HepG2 (cell line): ENCODE measurements at regions not wholly inside any gene's neighbourhood (a gene's known extent, or its start where the extent isn't known, plus 50 kb on each side); places are given as distances from the start of the nearest gene placed in this dataset.
A peak's percentile ranks its signal among the peaks of the same experiment; 100 is the strongest.

Experiments used
- ATAC-seq: fragments of 200-7000 bp; cut with Tn5 transposase; 3 replicates; pipeline ENCODE4 v1.9.1; 2020; ENCODE audit warnings: mild to moderate bottlenecking, moderate library complexity
- BruUV-seq: library from RNA; stranded (reverse); fragments of 400-500 nt; replicated peaks from 2 replicates; lab custom pipeline; 2021; lab: Mats Ljungman, UMichigan
- CTCF ChIA-PET: fragments of 300-600 bp; formaldehyde crosslinking; extraction: SDS; loops from one replicate; lab custom pipeline; 2021; ENCODE audit warnings: low total read pairs, inconsistent platforms, low intra/inter-chr PET ratio; lab: Yijun Ruan, JAX
- POLR2A ChIA-PET: fragments of 350-600 bp; sonication (Branson Sonifier 250); formaldehyde crosslinking; loops from one replicate; lab custom pipeline; 2020; ENCODE audit warnings: antibody characterized with exemption, inconsistent platforms; lab: Yijun Ruan, JAX
- DNase-seq: peaks from one replicate; pipeline ENCODE4 v3.0.0-alpha.2; 2015; ENCODE audit warnings: low spot score
- FAIRE-seq: peaks from 3 replicates; lab custom pipeline; 2011; peaks lifted over from hg19 to GRCh38; lab: Jason Lieb, UNC
- H2AFZ ChIP-seq: one replicate; pipeline ENCODE4 v1.6.1; 2011; ENCODE audit warnings: low read length, inconsistent platforms
- H3K27ac ChIP-seq: fragments of 300-600 bp; 3 replicates; pipeline ENCODE4 v1.8.0; 2011; ENCODE audit warnings: mixed run types, mild to moderate bottlenecking, mixed read lengths, low read length, inconsistent platforms; ENCODE audit not compliant: insufficient read depth; ENCODE audit errors: extremely low read length
- H3K27me3 ChIP-seq, 2 experiments: fragments of 200-600 bp in 1 of 2; 2 replicates in 1 of 2; 3 replicates in 1 of 2; pipeline versions ENCODE4 v1.6.0 to v1.8.0; 2011; ENCODE audit warnings: low read length in 2 of 2, mild to moderate bottlenecking in 2 of 2, moderate library complexity in 2 of 2, inconsistent platforms in 1 of 2; ENCODE audit not compliant: insufficient read depth in 2 of 2, control insufficient read depth in 1 of 2
- H3K36me3 ChIP-seq, 2 experiments: fragments of 200-600 bp in 1 of 2; replicated peaks in 1 of 2; 2 replicates in 1 of 2; 3 replicates in 1 of 2; pipeline versions ENCODE4 v1.5.1 to v1.8.0; 2011; ENCODE audit warnings: low read length in 2 of 2, inconsistent platforms in 1 of 2; ENCODE audit not compliant: insufficient read depth in 2 of 2, control insufficient read depth in 1 of 2
- H3K4me1 ChIP-seq: 2 replicates; pipeline ENCODE4 v1.5.1; 2012; ENCODE audit warnings: low read length, inconsistent platforms; ENCODE audit not compliant: insufficient read depth
- H3K4me2 ChIP-seq: 2 replicates; pipeline ENCODE4 v1.6.0; 2011; ENCODE audit warnings: low read depth, low read length, inconsistent platforms
- H3K4me3 ChIP-seq, 3 experiments: fragments of 200-600 bp in 1 of 3; sonication (generic), shearing (Covaris generic) in 1 of 3; replicated peaks in 1 of 3; 2 replicates each; pipeline ENCODE4 v1.5.1; 2011 to 2016; ENCODE audit warnings: low read length in 3 of 3, inconsistent platforms in 2 of 3, low read depth in 2 of 3, mild to moderate bottlenecking in 2 of 3, control low read depth in 1 of 3, mixed read lengths in 1 of 3; ENCODE audit not compliant: insufficient read depth in 1 of 3
- H3K79me2 ChIP-seq: one replicate; pipeline ENCODE4 v1.6.1; 2011; ENCODE audit warnings: low read length, inconsistent platforms; ENCODE audit not compliant: insufficient read depth
- H3K9ac ChIP-seq: 2 replicates; pipeline ENCODE4 v1.6.0; 2011; ENCODE audit warnings: mild to moderate bottlenecking, low read depth, low read length, inconsistent platforms; ENCODE audit not compliant: insufficient read depth
- H3K9me3 ChIP-seq: 2 replicates; pipeline ENCODE4 v1.5.1; 2012; ENCODE audit warnings: mild to moderate bottlenecking, low read length
- H4K20me1 ChIP-seq: 2 replicates; pipeline ENCODE4 v1.6.0; 2011; ENCODE audit warnings: inconsistent platforms, mild to moderate bottlenecking, low read length, moderate library complexity; ENCODE audit not compliant: insufficient read depth
- ARID4A ChIP-seq: sonication (generic); formaldehyde crosslinking; IDR thresholded peaks from 2 replicates; pipeline ENCODE4 v1.5.0; 2020; ENCODE audit warnings: mild to moderate bottlenecking, missing genetic modification reagents, borderline replicate concordance
- BRD4 ChIP-seq: sonication (generic); formaldehyde crosslinking; IDR thresholded peaks from 2 replicates; pipeline ENCODE4 v1.4.0; 2020; ENCODE audit warnings: missing genetic modification reagents
- CEBPG ChIP-seq: IDR thresholded peaks from 2 replicates; pipeline ENCODE4 v1.6.1; 2016
- CENPBD1 ChIP-seq: sonication (generic); formaldehyde crosslinking; IDR thresholded peaks from 2 replicates; pipeline ENCODE4 v1.8.0; 2022; ENCODE audit warnings: missing genetic modification reagents, low read depth, mild to moderate bottlenecking, borderline replicate concordance
- CHCHD3 ChIP-seq: sonication (generic); formaldehyde crosslinking; IDR thresholded peaks from 2 replicates; pipeline ENCODE4 v1.8.0; 2022; ENCODE audit warnings: mild to moderate bottlenecking, missing genetic modification reagents, moderate library complexity
- CREB1 ChIP-seq, 2 experiments: fragments of 450-650 bp in 1 of 2; IDR thresholded peaks; 2 replicates each; pipeline ENCODE4 v1.6.1; 2016 to 2017; ENCODE audit warnings: control low read depth in 1 of 2, mild to moderate bottlenecking in 1 of 2, missing compliant biosample characterization in 1 of 2, missing genetic modification characterization in 1 of 2
- FOXJ3 ChIP-seq: sonication (generic); formaldehyde crosslinking; IDR thresholded peaks from 2 replicates; pipeline ENCODE4 v1.4.0; 2020; ENCODE audit warnings: missing genetic modification reagents, mild to moderate bottlenecking, borderline replicate concordance
- HNF4A ChIP-seq: sonication (generic); formaldehyde crosslinking; IDR thresholded peaks from 2 replicates; pipeline ENCODE4 v1.4.0; 2020; ENCODE audit warnings: missing genetic modification reagents
- MAX ChIP-seq: IDR thresholded peaks from 2 replicates; pipeline ENCODE4 v1.6.1; 2012; ENCODE audit warnings: inconsistent platforms
- MED8 ChIP-seq: sonication (generic); formaldehyde crosslinking; IDR thresholded peaks from 2 replicates; pipeline ENCODE4 v1.8.1; 2023; ENCODE audit warnings: mild to moderate bottlenecking, missing genetic modification reagents; ENCODE audit not compliant: insufficient replicate concordance
- SALL1 ChIP-seq: sonication (generic); formaldehyde crosslinking; IDR thresholded peaks from 2 replicates; pipeline ENCODE4 v1.8.0; 2022; ENCODE audit warnings: mild to moderate bottlenecking, missing genetic modification reagents
- SMAD3 ChIP-seq: sonication (generic); formaldehyde crosslinking; IDR thresholded peaks from 2 replicates; pipeline ENCODE4 v1.4.0; 2020; ENCODE audit warnings: missing genetic modification reagents
- SOX6 ChIP-seq, 2 experiments: fragments of 450-650 bp in 1 of 2; sonication (generic) in 1 of 2; formaldehyde crosslinking in 1 of 2; IDR thresholded peaks; 2 replicates each; pipeline versions ENCODE4 v1.4.0 to v1.6.1; 2017 to 2020; ENCODE audit warnings: antibody characterized with exemption in 1 of 2, mild to moderate bottlenecking in 1 of 2, missing genetic modification reagents in 1 of 2
- TEAD3 ChIP-seq: optimal IDR thresholded peaks from 2 replicates; pipeline ENCODE3; 2016; ENCODE audit warnings: borderline replicate concordance
- ZMYM2 ChIP-seq: sonication (generic); formaldehyde crosslinking; IDR thresholded peaks from 2 replicates; pipeline ENCODE4 v1.8.0; 2022; ENCODE audit warnings: mild to moderate bottlenecking, missing genetic modification reagents
- ZNF263 ChIP-seq: sonication (generic); formaldehyde crosslinking; IDR thresholded peaks from 2 replicates; pipeline ENCODE4 v1.4.0; 2020; ENCODE audit warnings: missing genetic modification reagents
- ZNF614 ChIP-seq: IDR thresholded peaks from 2 replicates; pipeline ENCODE4 v1.6.1; 2018; ENCODE audit warnings: missing biosample characterization, missing genetic modification reagents, inconsistent platforms, borderline replicate concordance
- ZNF670 ChIP-seq: sonication (generic); formaldehyde crosslinking; IDR thresholded peaks from 2 replicates; pipeline ENCODE4 v1.8.0; 2022; ENCODE audit warnings: mild to moderate bottlenecking, missing genetic modification reagents, borderline replicate concordance
- ZNF766 ChIP-seq: sonication (generic); formaldehyde crosslinking; IDR thresholded peaks from 2 replicates; pipeline ENCODE4 v1.5.0; 2020; ENCODE audit warnings: missing genetic modification reagents, borderline replicate concordance
- WGBS: methylation state at CpG from one replicate; pipeline ENCODE4 v1.1.6; 2017; ENCODE audit warnings: low lambda C conversion rate; 5-methylcytosine and 5-hydroxymethylcytosine counted together
- in situ Hi-C: cut with HindIII; loops from 2 replicates; pipeline ENCODE4 v1.10.0; 2017; ENCODE audit warnings: low pct_unique_long_range_greater_than_20kb; ENCODE audit not compliant: extremely low pct_ligation_motif_present
- intact Hi-C: fragments of 100-400 bp; cut with micrococcal nuclease; formaldehyde crosslinking; loops from one replicate; pipeline ENCODE4 v1.10.0; 2022; ENCODE audit not compliant: unreplicated experiment

GRCh38 chr6:137729866-137730629 lies 137.0 kb upstream of the TNFAIP3 start:
- intact Hi-C loops, result loop anchor here (2.0 kb wide), 1 partner anchor 69 kb away; no protein-coding TSS in a partner anchor
- no TSS peak for BruUV-seq
- CTCF ChIA-PET, result no interaction called here
- Histone ChIP-seq H3K27me3 (no peaks in the 10 kb centered on the region), H3K4me1 (peaks cover 99% of the 10 kb centered on the region), H3K79me2 (no peaks in the 10 kb centered on the region), H3K27ac (peak overlapping the region; percentile 89), H4K20me1 (no peaks in the 10 kb centered on the region), H3K4me3 (no peak overlapping the region), H3K9me3 (no peaks in the 10 kb centered on the region), H3K9ac (no peak overlapping the region; the same call in 1 of the 2 replicates), H2AFZ (no peak overlapping the region), H3K36me3 (no peaks in the 10 kb centered on the region), H3K4me2 (no peak overlapping the region)
- FAIRE-seq (no peak), ATAC-seq (0 out of 3 replicates have a peak, but pooled peaks have one; percentile 6), DNase-seq (peak; percentile 85)
- POLR2A ChIA-PET, result interaction anchor here (1.7 to 4.3 kb wide), 4 partner anchors 33 to 141 kb away, joined by 5 to 20 read pairs (median 12); partner anchors contain the start of gene TNFAIP3
- in situ Hi-C loops, result loop anchor here (5.0 kb wide), 1 partner anchor 72 kb away; no protein-coding TSS in a partner anchor
- 80% methylated on average over 6 of the region's 6 CpGs for WGBS
- TF ChIP-seq ZNF766 (CRISPR knock-in tag) (no peak), TEAD3 (peak; percentile 93), FOXJ3 (peak; percentile 12; the same call in 1 of the 2 replicates), ZMYM2 (CRISPR knock-in tag) (0 out of 2 replicates have a peak, but pooled peaks have one; percentile 24), ZNF614 (CRISPR knock-in tag) (peak; percentile 100), ARID4A (CRISPR knock-in tag) (no peak), ZNF263 (peak; percentile 78), CENPBD1 (CRISPR knock-in tag) (0 out of 2 replicates have a peak, but pooled peaks have one; percentile 27), MAX (peak; percentile 66; the same call in 1 of the 2 replicates), CREB1 (IDR thresholded peaks at IDR 0.05) (no peak), CREB1 (CRISPR knock-in tag; IDR thresholded peaks at IDR 0.05) (no peak; the same call in 1 of the 2 replicates), MED8 (CRISPR knock-in tag) (peak; percentile 34), ZNF670 (CRISPR knock-in tag) (no peak), BRD4 (0 out of 2 replicates have a peak, but pooled peaks have one; percentile 28), HNF4A (CRISPR knock-in tag) (0 out of 2 replicates have a peak, but pooled peaks have one; percentile 18), CEBPG (peak; percentile 72), SMAD3 (CRISPR knock-in tag) (0 out of 2 replicates have a peak, but pooled peaks have one; percentile 13), SOX6 (IDR thresholded peaks at IDR 0.05) (no peak), SOX6 (CRISPR knock-in tag; IDR thresholded peaks at IDR 0.05) (peak; percentile 45; the same call in 1 of the 2 replicates), SALL1 (CRISPR knock-in tag) (peak; percentile 29; the same call in 1 of the 2 replicates), CHCHD3 (CRISPR knock-in tag) (no peak)
